Effector CD8-positive, alpha-beta T cell (primary cell): ENCODE measurements at regions not wholly inside any gene's neighbourhood (a gene's known extent, or its start where the extent isn't known, plus 50 kb on each side); places are given as distances from the start of the nearest gene placed in this dataset.

Experiments
- DNase-seq: peaks from one replicate; lab custom pipeline; 2025; lab: John Stamatoyannopoulos, UW

GRCh38 chr10:47104786-47105385 lies 193.7 kb downstream of the PTPN20 start:
- DNase-seq = no peak

GRCh38 chr10:47107007-47107747 lies 192.8 kb upstream of the GDF10 start:
- DNase-seq = no peak

DNA sequence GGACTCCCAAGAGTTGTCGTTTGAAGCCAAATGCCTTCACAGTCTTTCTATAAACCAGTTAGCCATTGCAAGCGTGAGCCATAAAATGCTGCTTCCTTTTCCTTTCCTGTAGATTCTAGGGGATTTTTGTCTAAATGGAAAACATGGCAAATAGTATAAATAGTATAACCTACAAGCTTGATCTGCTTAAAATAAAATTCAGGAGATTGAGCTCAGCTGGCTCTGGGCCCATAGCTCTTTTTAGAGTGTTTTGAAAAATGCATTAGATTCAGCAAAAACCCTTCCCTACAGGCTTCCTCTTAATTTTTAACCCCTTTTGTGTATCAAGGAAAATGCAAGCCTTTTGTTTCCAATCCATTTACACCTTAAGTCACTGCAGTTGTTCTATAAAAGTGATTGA lies 190.1 kb upstream of the GDF10 start:
- DNase-seq = no peak

DNA sequence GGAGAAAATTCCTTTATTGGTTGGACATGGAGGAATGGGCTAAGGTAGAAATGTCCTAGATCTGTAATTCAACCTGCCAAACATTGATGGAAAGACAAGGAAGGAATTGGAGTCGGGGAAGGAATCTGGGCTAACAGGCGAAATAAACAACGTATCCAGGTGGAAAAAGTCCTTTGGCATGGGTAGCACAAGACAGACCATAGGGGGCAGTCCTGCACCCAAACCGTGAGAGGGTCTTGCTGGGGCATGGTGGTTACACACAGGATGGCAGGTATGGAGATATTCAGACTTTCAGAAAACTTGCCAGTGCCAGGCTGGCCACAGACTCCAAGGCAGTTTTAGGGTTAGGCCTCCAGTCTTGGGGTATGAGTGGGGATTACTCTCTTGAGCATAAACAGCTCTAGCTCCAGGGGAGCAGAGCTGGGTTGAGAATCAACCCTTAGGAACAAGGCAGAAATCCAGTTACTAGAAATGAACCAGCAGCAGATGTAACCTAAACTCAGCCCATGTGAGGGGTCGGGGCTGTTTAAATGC lies 188.6 kb upstream of the GDF10 start:
- no peak for DNase-seq

- no peak for DNase-seq
Observed at GRCh38 chr10:47112612-47113011, 187.4 kb upstream of the GDF10 start.

DNA sequence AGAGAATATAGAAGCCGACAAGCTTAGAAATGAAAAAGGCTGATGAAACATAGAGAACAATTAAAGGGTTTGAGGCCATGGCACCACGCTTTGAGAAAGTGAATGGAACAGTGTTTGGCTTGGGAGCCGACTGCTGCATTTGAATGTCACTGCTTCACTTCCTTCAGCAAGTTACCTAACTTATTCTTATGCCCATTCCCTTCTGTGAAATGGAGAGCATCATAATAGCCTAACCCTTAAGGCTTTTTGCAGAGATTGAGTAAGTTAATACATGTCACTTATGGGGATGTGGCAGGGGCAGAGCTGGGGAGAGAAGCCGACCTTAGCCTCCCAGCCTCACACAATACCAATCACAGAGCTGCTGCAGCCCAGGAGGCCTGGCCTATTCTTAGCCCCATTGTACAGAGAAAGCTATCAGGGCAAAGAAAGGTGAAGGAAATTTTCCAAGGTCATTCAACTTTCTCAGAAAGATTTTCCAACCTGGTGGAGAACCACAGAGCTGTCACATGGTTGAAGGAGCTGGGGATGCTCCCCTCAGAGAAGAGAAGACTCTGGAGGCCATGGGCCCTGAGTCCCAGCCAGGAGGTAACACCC lies 186.0 kb upstream of the GDF10 start:
- DNase-seq = no peak

- DNase-seq = no peak
Observed at GRCh38 chr10:47114680-47115186, 185.3 kb upstream of the GDF10 start.

DNA sequence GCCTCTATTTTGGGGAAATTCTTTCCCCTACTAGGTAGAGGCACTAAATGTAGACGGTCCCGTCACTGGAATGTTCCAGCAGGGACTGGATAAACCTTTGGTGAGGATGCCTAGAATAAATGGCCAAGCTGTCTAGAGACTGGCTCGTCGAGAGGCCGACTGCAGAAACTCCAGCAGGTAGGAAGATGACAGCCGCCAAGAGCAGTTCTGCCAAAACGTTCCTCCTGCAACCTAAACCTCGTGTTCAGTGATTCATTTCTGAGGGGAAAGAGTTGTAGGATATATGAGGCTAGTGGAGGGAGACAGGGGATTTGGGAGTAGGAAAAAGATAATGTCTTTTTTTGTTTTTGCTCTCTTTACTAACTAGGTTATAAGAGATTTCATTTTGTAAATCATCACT lies 184.7 kb upstream of the GDF10 start:
- DNase-seq = no peak

GRCh38 chr10:47116445-47116844 lies 183.6 kb upstream of the GDF10 start:
- DNase-seq = no peak

GRCh38 chr10:47118326-47118725 lies 181.7 kb upstream of the GDF10 start:
- no peak for DNase-seq

DNA sequence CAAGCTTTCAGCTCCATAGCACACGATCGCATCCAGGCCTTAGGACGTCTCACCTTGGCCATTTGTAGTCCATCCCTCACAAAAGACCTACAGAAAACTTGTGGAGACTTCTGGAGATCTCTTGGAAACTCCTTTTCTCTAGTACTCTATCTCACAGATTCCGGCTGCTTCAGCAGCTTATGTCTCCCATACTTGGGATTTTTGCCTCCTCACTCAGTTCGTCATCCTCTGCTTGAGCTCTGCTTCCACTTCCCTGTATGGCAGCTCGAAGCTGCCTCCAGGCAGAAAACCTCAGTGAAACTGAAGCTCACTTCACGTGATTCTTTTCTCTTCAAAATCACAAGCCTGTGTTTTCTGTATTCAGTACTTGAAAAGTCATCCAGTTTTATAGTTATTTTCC lies 178.7 kb upstream of the GDF10 start:
- no peak for DNase-seq

DNA sequence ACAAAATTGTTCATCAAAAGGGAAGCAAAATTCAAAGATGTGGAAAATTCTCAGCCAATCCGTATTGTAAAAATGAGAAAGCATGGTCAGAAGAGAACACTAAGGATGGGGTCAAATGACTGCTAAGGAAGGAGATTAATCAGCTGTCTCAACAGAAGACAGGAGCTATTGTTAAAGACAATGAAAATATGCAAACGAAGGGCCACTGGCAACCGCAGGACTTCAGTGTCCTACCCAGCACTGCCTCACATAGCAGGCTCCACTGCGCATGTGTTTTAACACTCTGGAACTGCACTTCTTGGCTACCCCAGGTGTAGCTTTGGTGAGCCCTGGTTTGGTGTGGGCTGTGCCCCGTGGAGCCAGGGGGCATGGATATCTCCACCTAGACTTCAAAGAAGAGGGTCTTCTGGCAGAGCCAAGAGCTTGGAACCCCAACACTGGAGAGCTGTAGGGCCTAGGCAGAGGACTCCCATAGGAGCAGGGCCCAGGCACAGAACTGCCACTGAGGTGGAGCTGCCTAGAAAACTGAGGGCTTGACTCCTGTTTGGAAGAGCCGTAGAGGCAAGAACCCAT lies 176.2 kb upstream of the GDF10 start:
- no peak for DNase-seq

DNA sequence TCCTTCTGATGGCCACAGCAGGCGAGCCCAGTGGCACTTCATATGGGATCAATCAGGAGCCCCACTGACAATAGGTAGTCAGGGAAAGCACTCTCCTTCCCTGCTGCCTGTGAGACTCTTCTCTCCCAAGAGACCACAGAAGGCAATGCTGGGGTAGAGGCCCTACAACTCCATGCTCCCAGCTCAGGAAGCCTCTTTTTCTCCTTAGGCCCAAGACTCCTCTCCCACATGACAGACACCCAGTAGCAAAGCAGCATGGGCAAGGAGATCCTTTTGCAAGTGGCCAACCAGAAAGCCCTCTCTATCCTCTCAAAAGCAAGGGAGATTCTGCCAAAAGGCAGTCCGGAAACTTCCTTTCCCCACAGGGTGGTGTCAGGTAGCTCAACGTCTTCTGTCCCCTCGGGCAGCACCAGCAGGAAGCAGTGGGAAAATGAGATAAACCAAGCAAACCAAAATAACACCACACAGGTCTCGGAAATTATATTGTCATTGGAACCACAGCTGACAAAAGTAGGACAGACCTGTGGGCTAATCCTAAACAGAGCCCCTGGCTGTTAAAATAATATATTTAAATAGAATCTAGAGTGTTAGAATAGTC lies 172.7 kb upstream of the GDF10 start:
- no peak for DNase-seq

- DNase-seq = no peak
Observed at GRCh38 chr10:47130491-47130890, 169.5 kb upstream of the GDF10 start.

DNA sequence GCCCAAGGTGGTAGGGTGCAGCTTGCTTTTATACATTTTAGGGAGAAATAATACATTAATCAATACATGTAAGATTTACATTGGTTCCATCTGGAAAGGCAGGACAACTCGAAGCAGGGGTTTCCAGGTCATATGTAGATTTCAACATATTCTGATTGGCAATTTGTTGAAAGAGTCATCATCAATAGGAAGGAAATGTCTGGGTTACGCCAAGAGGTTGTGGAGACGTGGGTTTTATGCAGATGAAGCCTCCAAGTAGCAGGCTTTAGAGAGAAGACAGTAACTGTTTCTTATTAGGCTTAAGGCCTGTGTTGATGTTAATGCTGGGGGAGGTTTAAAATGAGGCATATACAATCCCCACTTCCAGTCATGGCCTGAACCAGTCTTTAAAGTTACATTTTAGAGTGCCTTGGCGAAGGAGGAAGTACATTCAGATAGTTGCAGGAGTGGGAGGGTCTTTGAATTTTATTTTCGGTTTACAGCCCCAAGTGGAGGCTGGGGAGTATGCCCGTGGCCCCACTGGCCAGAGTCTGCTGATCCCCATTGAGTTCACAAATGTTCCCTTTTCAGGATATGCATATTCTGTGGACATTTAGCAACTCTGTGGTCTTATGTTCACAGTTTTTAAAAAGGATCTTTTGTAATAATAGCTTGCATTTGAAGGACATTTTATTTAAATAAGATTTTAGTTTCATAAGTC lies 166.0 kb upstream of the GDF10 start:
- DNase-seq = no peak

DNA sequence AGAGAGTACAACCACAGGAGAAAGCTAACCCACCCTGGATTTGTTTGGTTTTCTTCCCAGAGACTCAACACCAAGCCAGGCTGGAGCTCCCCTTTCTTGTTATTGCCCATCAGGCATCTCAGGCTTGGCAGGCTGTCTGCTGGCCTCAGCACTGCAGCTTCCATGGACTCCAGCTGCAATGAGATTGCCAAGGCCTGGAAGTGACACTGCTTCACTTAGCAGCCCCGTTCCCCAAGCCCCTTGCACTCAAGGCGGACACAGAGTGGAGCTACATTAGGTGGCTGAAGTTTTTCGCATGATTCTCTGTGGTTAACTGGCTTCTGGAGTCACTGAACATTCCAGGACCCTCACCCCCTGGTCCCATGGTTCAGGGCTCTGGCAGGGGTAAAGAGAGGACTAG lies 163.1 kb upstream of the GDF10 start:
- no peak for DNase-seq

GRCh38 chr10:47137311-47137851 lies 162.6 kb upstream of the GDF10 start:
- DNase-seq = no peak

DNA sequence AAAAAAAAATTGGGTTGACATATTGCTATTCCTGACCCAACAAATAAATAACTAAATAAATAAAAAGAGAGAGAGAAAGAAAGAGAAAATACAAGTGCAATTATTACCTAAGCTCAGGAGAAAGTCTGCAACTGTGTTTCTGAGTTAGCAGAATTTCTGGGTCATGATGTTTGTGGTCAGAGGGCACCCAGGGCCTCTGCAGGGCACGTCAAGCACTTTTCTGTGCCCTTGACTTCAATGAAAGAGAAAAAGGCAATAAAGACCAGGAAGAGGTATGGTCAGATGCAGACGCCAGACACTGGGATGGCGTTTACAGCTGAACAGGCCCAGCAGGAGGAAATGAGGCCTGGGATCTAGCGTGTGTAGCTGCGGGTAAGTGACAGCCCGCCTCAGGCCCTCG lies 160.9 kb upstream of the GDF10 start:
- DNase-seq = no peak

DNA sequence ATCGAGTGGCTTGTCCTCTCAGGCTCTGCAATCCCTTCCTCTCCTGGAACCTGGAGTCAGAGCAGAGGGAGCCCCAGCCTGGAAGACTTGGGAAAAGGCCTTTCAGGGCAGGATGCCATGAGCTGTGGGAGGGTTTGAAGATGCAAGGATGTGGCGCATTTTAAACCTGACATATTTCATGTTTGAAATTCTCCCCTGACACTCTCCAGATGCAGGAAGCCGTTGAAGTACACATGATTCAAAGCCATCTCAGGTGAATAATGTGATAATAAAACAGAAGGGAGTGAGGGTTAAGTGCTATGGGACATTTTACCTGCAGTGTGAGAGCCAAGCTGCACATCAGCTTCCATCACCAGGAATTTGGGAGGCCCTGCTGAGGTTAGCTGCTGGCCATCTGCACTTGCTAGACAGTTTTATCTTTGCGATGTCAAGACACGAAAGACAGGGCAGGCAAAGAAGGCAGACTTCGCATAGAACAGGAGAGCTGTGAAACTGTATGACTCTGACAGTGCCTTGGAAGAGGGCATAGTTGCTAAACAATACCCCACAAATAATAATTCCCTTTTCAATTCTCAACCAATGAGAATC lies 159.1 kb upstream of the GDF10 start:
- no peak for DNase-seq

DNA sequence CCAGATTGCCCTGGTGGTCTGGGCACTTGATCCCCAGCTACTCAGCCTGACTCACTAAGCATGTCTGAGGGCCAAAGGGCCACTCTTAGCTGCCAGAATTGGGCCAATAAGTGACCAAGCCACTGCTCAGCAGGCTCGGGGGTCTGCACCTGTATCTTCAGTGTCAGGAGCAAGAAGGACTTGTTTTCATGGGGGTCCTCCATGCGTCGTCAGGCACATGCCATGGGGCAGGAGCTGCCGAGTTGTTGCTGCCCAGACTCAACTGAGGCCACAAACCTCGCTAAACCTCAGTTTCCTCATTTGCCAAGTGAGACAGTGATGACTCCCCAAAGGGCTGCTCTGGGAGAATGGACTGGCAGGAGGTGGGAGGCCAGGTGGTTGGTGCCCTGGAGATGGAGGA lies 158.6 kb upstream of the GDF10 start:
- DNase-seq = no peak

- DNase-seq = no peak
Observed at GRCh38 chr10:47143072-47143471, 156.9 kb upstream of the GDF10 start.
